ENCODE measurements at regions not wholly inside any gene's neighbourhood (a gene's known extent, or its start where the extent isn't known, plus 50 kb on each side); places are given as distances from the start of the nearest gene placed in this dataset.

DNA sequence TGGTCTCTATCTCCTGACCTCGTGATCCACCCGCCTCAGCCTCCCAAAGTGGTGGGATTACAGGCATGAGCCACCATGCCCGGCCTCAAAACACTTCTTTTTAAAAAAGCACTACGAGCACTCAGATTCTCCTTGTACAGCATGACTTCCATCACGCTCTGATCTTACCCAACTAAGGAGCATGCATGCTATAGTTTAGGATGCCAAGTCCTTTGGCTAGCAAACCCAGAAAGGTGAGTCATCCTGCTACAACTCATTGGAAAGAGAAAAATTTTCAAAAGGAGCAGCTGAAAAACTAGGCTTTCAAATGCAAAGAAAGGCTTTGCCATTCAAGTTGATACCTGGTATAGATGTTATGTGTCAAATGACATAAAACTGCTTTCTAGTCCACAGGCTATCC lies 70.3 kb upstream of the PRICKLE2 start:
- Histone ChIP-seq H2AFZ (ENCODE audit: low read length) (no peak overlapping the region), H3K4me1 (ENCODE audit: insufficient read depth, low read length, poor library complexity, severe bottlenecking) (no peaks in the 10 kb centered on the region), H3K27ac (ENCODE audit: low read depth, low read length, poor library complexity, severe bottlenecking) (no peak overlapping the region), H3K36me3 (ENCODE audit: insufficient read depth, low read length) (no peaks in the 10 kb centered on the region), H3K9me2 (ENCODE audit: insufficient read depth, low read length) (no peaks in the 10 kb centered on the region), H3K4me3 (ENCODE audit: low read depth, low read length, poor library complexity, severe bottlenecking) (no peak overlapping the region), H3K4me2 (ENCODE audit: low read length) (no peak overlapping the region), H3K79me2 (ENCODE audit: insufficient read depth, low read depth, low read length) (no peaks in the 10 kb centered on the region), H3K9me3 (ENCODE audit: low read length) (no peaks in the 10 kb centered on the region), H4K20me1 (ENCODE audit: insufficient read depth, low read length) (no peaks in the 10 kb centered on the region)
- intact Hi-C loops (cut with micrococcal nuclease; ENCODE audit: unreplicated experiment), result no loop called here
- TF ChIP-seq, protein P1, sequence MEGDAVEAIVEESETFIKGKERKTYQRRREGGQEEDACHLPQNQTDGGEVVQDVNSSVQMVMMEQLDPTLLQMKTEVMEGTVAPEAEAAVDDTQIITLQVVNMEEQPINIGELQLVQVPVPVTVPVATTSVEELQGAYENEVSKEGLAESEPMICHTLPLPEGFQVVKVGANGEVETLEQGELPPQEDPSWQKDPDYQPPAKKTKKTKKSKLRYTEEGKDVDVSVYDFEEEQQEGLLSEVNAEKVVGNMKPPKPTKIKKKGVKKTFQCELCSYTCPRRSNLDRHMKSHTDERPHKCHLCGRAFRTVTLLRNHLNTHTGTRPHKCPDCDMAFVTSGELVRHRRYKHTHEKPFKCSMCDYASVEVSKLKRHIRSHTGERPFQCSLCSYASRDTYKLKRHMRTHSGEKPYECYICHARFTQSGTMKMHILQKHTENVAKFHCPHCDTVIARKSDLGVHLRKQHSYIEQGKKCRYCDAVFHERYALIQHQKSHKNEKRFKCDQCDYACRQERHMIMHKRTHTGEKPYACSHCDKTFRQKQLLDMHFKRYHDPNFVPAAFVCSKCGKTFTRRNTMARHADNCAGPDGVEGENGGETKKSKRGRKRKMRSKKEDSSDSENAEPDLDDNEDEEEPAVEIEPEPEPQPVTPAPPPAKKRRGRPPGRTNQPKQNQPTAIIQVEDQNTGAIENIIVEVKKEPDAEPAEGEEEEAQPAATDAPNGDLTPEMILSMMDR (conservative IDR thresholded peaks at IDR 0.05; ENCODE audit: low read length), result no peak
- no peak for TF ChIP-seq EZH2phosphoT487 (IDR thresholded peaks at IDR 0.05; ENCODE audit: borderline replicate concordance, low read depth, low read length)
- BruUV-seq (replicated peaks), result no TSS peak
- ChIA-PET POLR2A (interaction anchor here (1.8 kb wide), 1 partner anchor 52 kb away, joined by 3 read pairs; no protein-coding TSS in a partner anchor), CTCF (ENCODE audit: unreplicated experiment) (no interaction called here)
- DNase-seq (ENCODE audit: low spot score), result no peak

DNA sequence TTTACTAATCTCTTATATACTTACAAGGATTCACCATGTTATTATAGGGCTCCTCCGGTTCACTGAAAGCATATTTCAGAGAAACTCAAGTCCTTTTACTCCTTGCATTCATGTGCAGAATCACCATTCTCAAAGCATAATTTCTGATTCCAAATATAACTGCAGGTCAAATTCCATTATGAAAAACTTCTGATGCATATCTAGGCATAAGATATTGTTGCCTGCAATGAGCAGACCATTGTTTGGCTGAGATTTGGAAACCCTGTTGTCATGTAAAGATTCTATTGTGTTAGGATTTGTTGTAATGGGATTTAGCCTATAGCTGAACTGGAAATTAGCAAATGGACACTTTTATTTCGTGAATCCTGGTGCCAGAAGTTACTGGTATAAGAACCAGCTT lies 69.5 kb upstream of the PRICKLE2 start:
- CTCF ChIA-PET (ENCODE audit: unreplicated experiment), result no interaction called here
- no peak for DNase-seq (ENCODE audit: low spot score)
- no peaks in the 10 kb centered on the region for H3K79me2 ChIP-seq (ENCODE audit: insufficient read depth, low read depth, low read length)
- no peak for TF ChIP-seq EZH2phosphoT487 (IDR thresholded peaks at IDR 0.05; ENCODE audit: borderline replicate concordance, low read depth, low read length)
- TF ChIP-seq, protein P1 (conservative IDR thresholded peaks at IDR 0.05; ENCODE audit: low read length), result no peak
- H3K9me3 ChIP-seq (ENCODE audit: low read length), result no peaks in the 10 kb centered on the region
- no peaks in the 10 kb centered on the region for H4K20me1 ChIP-seq (ENCODE audit: insufficient read depth, low read length)
- H3K9me2 ChIP-seq (ENCODE audit: insufficient read depth, low read length), result no peaks in the 10 kb centered on the region
- BruUV-seq (replicated peaks), result no TSS peak
- no peak overlapping the region for H2AFZ ChIP-seq (ENCODE audit: low read length)
- POLR2A ChIA-PET, result interaction anchor here (0.6 kb wide), 1 partner anchor 216 kb away, joined by 6 read pairs; no protein-coding TSS in a partner anchor
- intact Hi-C loops (cut with micrococcal nuclease; ENCODE audit: unreplicated experiment), result no loop called here
- H3K4me1 ChIP-seq (ENCODE audit: insufficient read depth, low read length, poor library complexity, severe bottlenecking), result no peaks in the 10 kb centered on the region
- no peak overlapping the region for H3K4me2 ChIP-seq (ENCODE audit: low read length)
- no peaks in the 10 kb centered on the region for H3K36me3 ChIP-seq (ENCODE audit: insufficient read depth, low read length)
- H3K27ac ChIP-seq (ENCODE audit: low read depth, low read length, poor library complexity, severe bottlenecking), result no peak overlapping the region
- H3K4me3 ChIP-seq (ENCODE audit: low read depth, low read length, poor library complexity, severe bottlenecking), result no peak overlapping the region

DNA sequence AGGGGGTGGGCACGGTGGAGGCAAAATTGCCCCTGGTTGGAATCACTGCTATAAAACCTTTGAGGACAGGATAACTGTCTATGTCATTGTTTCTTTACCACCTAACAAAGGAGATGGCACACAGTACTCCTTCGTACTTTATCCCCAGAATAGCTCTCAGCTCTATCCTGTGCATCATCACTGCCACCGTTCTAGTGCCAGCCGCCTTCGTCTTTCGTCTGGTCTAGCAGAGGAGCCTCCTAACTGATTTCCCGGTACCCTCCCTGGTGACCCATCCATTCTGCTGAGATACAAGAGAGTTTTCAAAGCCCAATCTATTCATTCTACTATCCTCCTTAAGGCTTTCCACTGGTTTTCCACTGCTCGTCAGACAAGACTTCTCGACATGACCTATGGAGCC lies 67.9 kb upstream of the PRICKLE2 start:
- no peaks in the 10 kb centered on the region for H3K9me2 ChIP-seq (ENCODE audit: insufficient read depth, low read length)
- no peak overlapping the region for H2AFZ ChIP-seq (ENCODE audit: low read length)
- ChIA-PET CTCF (ENCODE audit: unreplicated experiment) (no interaction called here), POLR2A (no interaction called here)
- no peaks in the 10 kb centered on the region for H3K36me3 ChIP-seq (ENCODE audit: insufficient read depth, low read length)
- intact Hi-C loops (cut with micrococcal nuclease; ENCODE audit: unreplicated experiment), result no loop called here
- H3K4me3 ChIP-seq (ENCODE audit: low read depth, low read length, poor library complexity, severe bottlenecking), result no peak overlapping the region
- no peak overlapping the region for H3K4me2 ChIP-seq (ENCODE audit: low read length)
- BruUV-seq (replicated peaks), result no TSS peak
- DNase-seq (ENCODE audit: low spot score), result no peak
- no peaks in the 10 kb centered on the region for H3K79me2 ChIP-seq (ENCODE audit: insufficient read depth, low read depth, low read length)
- TF ChIP-seq EZH2phosphoT487 (IDR thresholded peaks at IDR 0.05; ENCODE audit: borderline replicate concordance, low read depth, low read length), result no peak
- TF ChIP-seq, protein P1 (conservative IDR thresholded peaks at IDR 0.05; ENCODE audit: low read length), result no peak
- H4K20me1 ChIP-seq (ENCODE audit: insufficient read depth, low read length), result no peaks in the 10 kb centered on the region
- no peaks in the 10 kb centered on the region for H3K4me1 ChIP-seq (ENCODE audit: insufficient read depth, low read length, poor library complexity, severe bottlenecking)
- H3K9me3 ChIP-seq (ENCODE audit: low read length), result no peaks in the 10 kb centered on the region
- H3K27ac ChIP-seq (ENCODE audit: low read depth, low read length, poor library complexity, severe bottlenecking), result no peak overlapping the region
